MM.1S (cell line): ENCODE measurements at regions not wholly inside any gene's neighbourhood (a gene's known extent, or its start where the extent isn't known, plus 50 kb on each side); places are given as distances from the start of the nearest gene placed in this dataset.

ENCODE experiments used
- DNase-seq: peaks from one replicate; pipeline ENCODE4 v3.0.0-alpha.2; 2015
- H2AFZ ChIP-seq: fragments of 300-600 bp; sonication (generic); 2 replicates; pipeline ENCODE4 v1.6.0; 2016; ENCODE audit warnings: antibody characterized with exemption, low read length
- H3F3A ChIP-seq: fragments of 300-600 bp; sonication (generic); 2 replicates; pipeline ENCODE4 v1.6.1; 2016; ENCODE audit warnings: mild to moderate bottlenecking, antibody characterized with exemption, low read length, moderate library complexity, mixed read lengths; ENCODE audit not compliant: insufficient read depth
- H3K27ac ChIP-seq: fragments of 300-600 bp; sonication (generic); 2 replicates; pipeline ENCODE4 v1.5.1; 2016; ENCODE audit warnings: mild to moderate bottlenecking, low read length
- H3K27me3 ChIP-seq: fragments of 300-600 bp; sonication (generic); replicated peaks from 2 replicates; pipeline ENCODE4 v1.6.0; 2016; ENCODE audit warnings: low read length; ENCODE audit not compliant: insufficient read depth
- H3K36me3 ChIP-seq: fragments of 300-600 bp; sonication (generic); replicated peaks from 2 replicates; pipeline ENCODE4 v1.6.1; 2016; ENCODE audit warnings: mild to moderate bottlenecking, low read length, mixed read lengths; ENCODE audit not compliant: insufficient read depth
- H3K4me1 ChIP-seq: fragments of 300-600 bp; sonication (generic); 2 replicates; pipeline ENCODE4 v1.6.1; 2016; ENCODE audit warnings: low read length, mixed read lengths
- H3K4me2 ChIP-seq: fragments of 300-600 bp; sonication (generic); 2 replicates; pipeline ENCODE4 v1.6.0; 2016; ENCODE audit warnings: low read depth, low read length
- H3K4me3 ChIP-seq: fragments of 300-600 bp; sonication (generic); 2 replicates; pipeline ENCODE4 v1.5.1; 2016; ENCODE audit warnings: low read length, mixed read lengths
- H3K79me2 ChIP-seq: fragments of 300-600 bp; sonication (generic); 2 replicates; pipeline ENCODE4 v1.6.1; 2016; ENCODE audit warnings: mixed run types, low read length, mixed read lengths
- H3K9ac ChIP-seq: fragments of 300-600 bp; sonication (generic); 2 replicates; pipeline ENCODE4 v1.6.1; 2016; ENCODE audit warnings: low read length, mixed read lengths
- H3K9me2 ChIP-seq: fragments of 300-600 bp; sonication (generic); replicated peaks from 2 replicates; pipeline ENCODE4 v1.6.1; 2016; ENCODE audit warnings: mild to moderate bottlenecking, low read length, mixed read lengths; ENCODE audit not compliant: insufficient read depth
- H3K9me3 ChIP-seq: fragments of 300-600 bp; sonication (generic); replicated peaks from 2 replicates; pipeline ENCODE4 v1.6.1; 2016; ENCODE audit warnings: mild to moderate bottlenecking, low read length, mixed read lengths; ENCODE audit not compliant: insufficient read depth
- H4K20me1 ChIP-seq: fragments of 300-600 bp; sonication (generic); 2 replicates; pipeline ENCODE4 v1.6.1; 2016; ENCODE audit warnings: mild to moderate bottlenecking, low read length, moderate library complexity, mixed read lengths; ENCODE audit not compliant: insufficient read depth
- EZH2 ChIP-seq: fragments of 300-600 bp; sonication (generic); optimal IDR thresholded peaks from 2 replicates; pipeline ENCODE3; 2017; ENCODE audit warnings: low read depth, mild to moderate bottlenecking, antibody characterized with exemption, low read length, mixed read lengths
- EZH2phosphoT487 ChIP-seq: fragments of 300-600 bp; sonication (generic); IDR thresholded peaks from 2 replicates; pipeline ENCODE4 v1.6.1; 2018; ENCODE audit warnings: antibody characterized with exemption, low read length
- TF ChIP-seq, protein P1 (sequence below): fragments of 300-600 bp; sonication (generic); IDR thresholded peaks from 2 replicates; pipeline ENCODE4 v1.5.1; 2016; ENCODE audit warnings: antibody characterized with exemption, low read length, mixed read lengths

- no peak for TF ChIP-seq EZH2
Measured at GRCh38 chr14:34235643-34236300, 226.3 kb downstream of the SPTSSA start.

DNA sequence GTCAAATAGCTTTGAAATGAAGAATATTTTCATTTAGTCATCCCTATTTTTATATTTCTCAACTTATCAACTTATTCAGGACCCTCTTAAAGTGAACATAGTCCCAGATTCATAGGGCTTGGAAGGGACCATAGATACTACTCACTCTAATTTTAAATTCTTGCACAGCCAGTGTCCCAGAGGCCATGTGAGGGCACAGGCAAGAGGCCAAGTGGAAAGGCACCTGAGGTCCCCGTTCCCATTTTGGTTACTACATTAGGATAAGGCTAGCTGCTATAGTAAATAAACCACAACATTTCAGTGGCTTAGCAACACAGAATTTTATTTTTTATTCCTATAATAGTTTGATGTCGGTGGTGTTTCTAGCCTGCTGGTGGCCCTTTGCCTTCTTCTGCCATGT, 227.8 kb downstream of the SPTSSA start:
- no peak for TF ChIP-seq EZH2phosphoT487
- TF ChIP-seq EZH2, result no peak
- TF ChIP-seq, protein P1, sequence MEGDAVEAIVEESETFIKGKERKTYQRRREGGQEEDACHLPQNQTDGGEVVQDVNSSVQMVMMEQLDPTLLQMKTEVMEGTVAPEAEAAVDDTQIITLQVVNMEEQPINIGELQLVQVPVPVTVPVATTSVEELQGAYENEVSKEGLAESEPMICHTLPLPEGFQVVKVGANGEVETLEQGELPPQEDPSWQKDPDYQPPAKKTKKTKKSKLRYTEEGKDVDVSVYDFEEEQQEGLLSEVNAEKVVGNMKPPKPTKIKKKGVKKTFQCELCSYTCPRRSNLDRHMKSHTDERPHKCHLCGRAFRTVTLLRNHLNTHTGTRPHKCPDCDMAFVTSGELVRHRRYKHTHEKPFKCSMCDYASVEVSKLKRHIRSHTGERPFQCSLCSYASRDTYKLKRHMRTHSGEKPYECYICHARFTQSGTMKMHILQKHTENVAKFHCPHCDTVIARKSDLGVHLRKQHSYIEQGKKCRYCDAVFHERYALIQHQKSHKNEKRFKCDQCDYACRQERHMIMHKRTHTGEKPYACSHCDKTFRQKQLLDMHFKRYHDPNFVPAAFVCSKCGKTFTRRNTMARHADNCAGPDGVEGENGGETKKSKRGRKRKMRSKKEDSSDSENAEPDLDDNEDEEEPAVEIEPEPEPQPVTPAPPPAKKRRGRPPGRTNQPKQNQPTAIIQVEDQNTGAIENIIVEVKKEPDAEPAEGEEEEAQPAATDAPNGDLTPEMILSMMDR, result no peak
- no peak overlapping the region for H3K4me3 ChIP-seq

More at GRCh38 chr14:34235643-34236300, 226.3 kb downstream of the SPTSSA start:
- H3K9me2 ChIP-seq, result no peaks in the 10 kb centered on the region
- DNase-seq, result no peak
- H3K36me3 ChIP-seq, result no peaks in the 10 kb centered on the region
- no peak overlapping the region for H3K9ac ChIP-seq
- H3K4me3 ChIP-seq, result no peak overlapping the region
- H2AFZ ChIP-seq, result no peak overlapping the region
- no peaks in the 10 kb centered on the region for H3K4me1 ChIP-seq
- H3K9me3 ChIP-seq, result no peaks in the 10 kb centered on the region
- H3K27me3 ChIP-seq, result no peaks in the 10 kb centered on the region
- no peaks in the 10 kb centered on the region for H4K20me1 ChIP-seq
- no peak overlapping the region for H3K4me2 ChIP-seq
- no peak overlapping the region for H3K27ac ChIP-seq
- no peaks in the 10 kb centered on the region for H3F3A ChIP-seq
- H3K79me2 ChIP-seq, result no peaks in the 10 kb centered on the region

DNA sequence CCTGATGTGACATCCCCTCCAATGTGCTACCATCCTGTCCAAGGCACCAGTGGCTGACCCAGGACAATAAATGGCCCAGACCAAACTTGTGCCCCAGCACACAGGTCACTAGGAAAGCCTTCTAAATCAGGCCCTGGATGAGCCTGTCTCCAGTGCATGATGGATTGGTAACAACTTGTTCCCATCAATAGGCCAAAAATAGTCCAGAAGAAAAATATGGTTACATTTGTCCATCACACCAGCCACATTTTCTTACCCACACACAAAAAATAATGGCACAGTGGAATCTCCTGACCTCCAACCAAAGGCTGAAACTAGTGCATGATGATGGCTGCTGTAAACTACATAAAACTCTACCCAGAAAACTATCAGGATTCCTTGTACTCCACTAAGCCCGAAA, 228.4 kb downstream of the SPTSSA start:
- Histone ChIP-seq H3K79me2 (no peaks in the 10 kb centered on the region), H2AFZ (no peak overlapping the region), H3K9me2 (no peaks in the 10 kb centered on the region), H3K27me3 (no peaks in the 10 kb centered on the region), H3K4me1 (no peaks in the 10 kb centered on the region), H3K9me3 (no peaks in the 10 kb centered on the region), H3K27ac (no peak overlapping the region), H3K4me2 (no peak overlapping the region), H3F3A (no peaks in the 10 kb centered on the region), H3K36me3 (no peaks in the 10 kb centered on the region), H3K4me3 (no peak overlapping the region), H4K20me1 (no peaks in the 10 kb centered on the region), H3K9ac (no peak overlapping the region)
- no peak for DNase-seq
- TF ChIP-seq, protein P1, result no peak
- TF ChIP-seq EZH2 (no peak), EZH2phosphoT487 (no peak)

More for the DNA sequence above, 227.8 kb downstream of the SPTSSA start:
- no peaks in the 10 kb centered on the region for H3K9me3 ChIP-seq
- no peaks in the 10 kb centered on the region for H3F3A ChIP-seq
- H3K27me3 ChIP-seq, result no peaks in the 10 kb centered on the region
- H3K36me3 ChIP-seq, result no peaks in the 10 kb centered on the region
- H3K9ac ChIP-seq, result no peak overlapping the region
- no peaks in the 10 kb centered on the region for H3K9me2 ChIP-seq
- H2AFZ ChIP-seq, result no peak overlapping the region
- H3K79me2 ChIP-seq, result no peaks in the 10 kb centered on the region
- no peak for DNase-seq
- H4K20me1 ChIP-seq, result no peaks in the 10 kb centered on the region
- H3K27ac ChIP-seq, result no peak overlapping the region
- H3K4me1 ChIP-seq, result no peaks in the 10 kb centered on the region
- no peak overlapping the region for H3K4me2 ChIP-seq

GRCh38 chr14:34232790-34233189, 229.2 kb downstream of the SPTSSA start:
- no peaks in the 10 kb centered on the region for H3K4me1 ChIP-seq
- H3K9ac ChIP-seq, result no peak overlapping the region
- H2AFZ ChIP-seq, result no peak overlapping the region
- no peak for DNase-seq
- no peaks in the 10 kb centered on the region for H3K79me2 ChIP-seq
- no peaks in the 10 kb centered on the region for H3K9me3 ChIP-seq
- H3K9me2 ChIP-seq, result no peaks in the 10 kb centered on the region
- TF ChIP-seq EZH2 (no peak), EZH2phosphoT487 (no peak)
- H3K36me3 ChIP-seq, result no peaks in the 10 kb centered on the region
- H3K4me3 ChIP-seq, result no peak overlapping the region
- no peaks in the 10 kb centered on the region for H3K27me3 ChIP-seq
- H4K20me1 ChIP-seq, result no peaks in the 10 kb centered on the region
- H3F3A ChIP-seq, result no peaks in the 10 kb centered on the region
- H3K4me2 ChIP-seq, result no peak overlapping the region
- H3K27ac ChIP-seq, result no peak overlapping the region
